ENCODE measurements at regions not wholly inside any gene's neighbourhood (a gene's known extent, or its start where the extent isn't known, plus 50 kb on each side); places are given as distances from the start of the nearest gene placed in this dataset.

DNA sequence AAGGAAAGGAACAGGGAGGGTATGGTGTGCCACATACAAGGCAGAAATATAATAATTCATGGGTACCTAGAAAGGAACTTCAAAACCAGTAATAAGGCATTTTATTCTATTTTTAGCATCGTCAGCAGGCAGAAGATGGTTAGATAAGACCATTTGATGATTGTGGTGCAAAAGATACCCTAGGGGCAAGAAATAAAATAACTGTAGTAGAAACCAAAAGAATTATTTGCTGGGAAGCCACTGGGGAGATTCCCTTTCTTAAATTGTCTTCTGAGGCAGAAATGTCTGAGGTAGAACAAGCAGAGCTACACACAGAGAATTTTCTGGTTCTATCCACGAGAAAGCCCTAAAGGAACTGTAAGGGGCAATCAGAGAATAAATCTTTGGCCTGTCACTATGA, 64.3 kb upstream of the PCGF5 start:
- H3K36me3 Mint-ChIP-seq (ENCODE audit: insufficient read depth in 2 of 2) = no peaks in the 10 kb centered on the region
- no peak for ATAC-seq (replicated peaks in 1 of 2)
- H3K9me3 Mint-ChIP-seq = no peaks in the 10 kb centered on the region
- H3K27ac Mint-ChIP-seq = no peak overlapping the region
- H3K4me1 Mint-ChIP-seq (ENCODE audit: low read depth) = peaks cover 9% of the 10 kb centered on the region
- no peak for DNase-seq
- no peaks in the 10 kb centered on the region for H3K27me3 Mint-ChIP-seq (ENCODE audit: low read depth)
- no peak overlapping the region for H3K4me3 Mint-ChIP-seq

DNA sequence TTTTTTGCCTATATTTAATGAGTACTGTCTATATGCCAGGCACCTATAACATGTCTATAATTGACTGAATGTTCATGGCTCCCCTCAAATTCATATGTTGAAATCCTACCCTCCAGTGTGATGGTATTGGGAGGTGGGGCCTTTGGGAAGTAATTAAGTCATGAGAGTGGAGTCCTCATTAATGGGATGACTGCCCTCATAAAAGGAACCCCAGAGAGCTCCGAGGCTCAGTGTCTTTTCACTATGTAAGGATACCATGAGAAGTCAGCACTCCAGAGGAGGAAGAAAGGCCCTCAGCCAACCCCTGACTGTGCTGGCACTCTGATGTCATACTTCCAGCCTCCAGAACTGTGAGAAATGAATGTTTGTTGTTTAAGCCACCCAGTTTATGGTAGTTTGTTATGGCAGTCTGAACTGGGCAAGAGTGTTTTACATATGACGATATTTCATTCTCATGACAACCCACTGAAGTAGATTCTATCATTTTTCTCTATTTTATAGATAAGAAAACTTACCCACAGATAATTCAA, 61.1 kb upstream of the PCGF5 start:
- ATAC-seq (replicated peaks in 1 of 2) (no peak), DNase-seq (no peak)
- H3K9me3 Mint-ChIP-seq = no peaks in the 10 kb centered on the region
- no peak overlapping the region for H3K27ac Mint-ChIP-seq
- H3K4me1 Mint-ChIP-seq (ENCODE audit: low read depth) = peaks cover 24% of the 10 kb centered on the region
- peaks cover 2 to 4% of the 10 kb centered on the region in 2 donors for H3K36me3 Mint-ChIP-seq (ENCODE audit: insufficient read depth in 2 of 2)
- H3K4me3 Mint-ChIP-seq = no peak overlapping the region
- H3K27me3 Mint-ChIP-seq (ENCODE audit: low read depth) = no peaks in the 10 kb centered on the region

DNA sequence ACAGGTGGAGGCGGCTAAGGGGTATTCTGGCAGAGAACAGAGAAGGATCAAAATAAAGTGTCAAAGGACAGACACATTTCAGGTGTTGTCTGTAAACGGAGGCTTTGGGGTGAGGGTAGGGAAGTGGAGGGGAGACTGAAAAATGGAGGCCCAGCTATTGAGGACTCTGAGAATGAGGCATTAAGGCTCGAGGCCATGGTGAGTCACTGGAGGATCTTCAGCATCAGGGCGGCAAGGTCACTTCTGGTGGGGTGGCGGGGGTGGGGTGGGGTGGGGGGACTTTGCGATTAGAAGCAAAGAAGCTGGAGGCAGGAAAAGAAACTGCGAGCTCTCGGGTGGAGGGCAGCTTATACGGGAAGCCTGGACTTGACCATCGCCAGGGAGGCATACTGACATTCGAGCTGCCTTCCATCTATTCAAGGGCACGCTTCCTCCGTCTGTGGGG, 58.4 kb upstream of the PCGF5 start:
- H3K4me3 Mint-ChIP-seq = peak overlapping the region; percentile 85 to 95
- peak; percentile 31 to 45 for DNase-seq
- ATAC-seq (replicated peaks in 1 of 2) = peak in 1 of 2 donors; percentile 27
- no peaks in the 10 kb centered on the region for H3K27me3 Mint-ChIP-seq (ENCODE audit: low read depth)
- H3K9me3 Mint-ChIP-seq = no peaks in the 10 kb centered on the region
- H3K27ac Mint-ChIP-seq = peak overlapping the region; percentile 88
- H3K4me1 Mint-ChIP-seq (ENCODE audit: low read depth) = peaks cover 39% of the 10 kb centered on the region
- H3K36me3 Mint-ChIP-seq (ENCODE audit: insufficient read depth in 2 of 2) = peaks cover 2 to 4% of the 10 kb centered on the region in 2 donors

DNA sequence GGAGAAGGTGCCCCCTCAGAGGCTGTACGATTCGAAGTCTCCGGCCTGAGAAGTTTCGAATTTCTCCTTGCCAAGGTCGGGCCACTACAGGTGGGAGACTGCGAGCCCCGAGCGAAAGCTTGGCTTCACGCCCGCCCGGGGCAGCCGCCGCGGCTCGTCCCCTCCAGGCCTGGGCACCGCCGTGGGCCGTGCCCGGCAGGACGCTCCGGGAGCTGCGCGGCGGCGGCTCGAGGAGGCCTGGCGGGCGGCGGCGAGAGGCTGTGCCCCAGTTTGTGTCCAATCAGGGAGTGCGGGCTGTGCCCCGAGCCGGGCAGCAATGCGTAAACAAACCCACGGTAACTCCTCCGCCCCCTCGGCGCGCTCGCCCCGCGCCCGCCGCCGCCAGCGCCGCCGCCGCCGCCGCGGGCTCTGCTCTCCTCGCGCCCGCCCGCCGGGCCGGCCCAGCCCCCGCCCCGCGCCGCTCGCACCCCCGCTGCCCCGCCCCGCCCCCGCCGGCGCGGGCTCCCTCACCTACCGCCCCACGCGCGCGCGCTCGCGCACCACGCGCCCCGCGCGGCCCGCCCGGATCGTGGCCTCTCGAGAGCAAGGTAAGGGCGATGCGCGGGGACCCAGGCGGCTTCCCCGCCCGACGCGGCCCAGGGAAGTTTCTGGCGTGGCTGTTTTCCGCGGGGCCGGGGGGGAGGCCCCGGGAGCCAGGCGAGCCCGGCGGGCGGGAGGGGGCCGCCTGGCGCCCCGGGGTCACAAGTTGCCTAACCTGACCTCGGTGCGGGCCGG, 57.8 kb upstream of the PCGF5 start:
- peaks cover 44% of the 10 kb centered on the region for H3K4me1 Mint-ChIP-seq (ENCODE audit: low read depth)
- DNase-seq (peak; percentile 78 to 80), ATAC-seq (replicated peaks in 1 of 2) (peak; percentile 62)
- H3K9me3 Mint-ChIP-seq = peaks cover 0 to 2% of the 10 kb centered on the region in 2 donors
- H3K27ac Mint-ChIP-seq = peak overlapping the region; percentile 88
- peaks cover 2 to 9% of the 10 kb centered on the region in 2 donors for H3K36me3 Mint-ChIP-seq (ENCODE audit: insufficient read depth in 2 of 2)
- no peaks in the 10 kb centered on the region for H3K27me3 Mint-ChIP-seq (ENCODE audit: low read depth)
- peak overlapping the region; percentile 85 to 95 for H3K4me3 Mint-ChIP-seq

DNA sequence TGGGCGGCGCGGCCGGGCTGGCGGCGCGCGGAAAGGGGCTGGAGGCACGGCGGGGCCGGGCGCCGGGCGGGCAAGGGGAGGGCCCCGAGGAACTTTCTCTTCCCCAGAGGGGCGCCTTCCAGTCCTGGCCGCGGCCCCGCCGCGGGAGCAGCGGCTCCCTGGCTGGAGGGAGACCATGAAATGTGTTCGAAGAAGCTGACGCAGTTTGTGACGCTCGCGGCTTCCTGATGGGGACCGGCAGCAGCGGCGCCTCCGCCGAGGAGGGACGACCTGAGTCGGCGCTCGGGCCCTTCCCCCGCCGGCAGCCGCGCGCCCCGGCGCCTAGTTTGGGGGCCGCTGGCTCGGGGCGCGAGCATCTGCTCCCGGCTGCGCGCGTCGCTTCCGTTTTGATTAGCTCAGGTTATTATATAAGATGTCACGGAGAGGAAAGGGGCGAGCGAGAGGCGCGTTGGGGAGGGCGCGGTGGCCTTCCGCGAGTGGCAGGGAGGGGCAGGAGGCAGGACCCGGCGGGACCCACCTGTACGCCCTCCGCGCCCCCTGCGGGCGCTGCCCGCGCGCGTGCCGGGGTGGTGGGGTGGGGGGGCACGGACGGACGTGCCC, 57.1 kb upstream of the PCGF5 start:
- ATAC-seq (replicated peaks in 1 of 2) (peak; percentile 55 to 56), DNase-seq (peak; percentile 76 to 78)
- H3K9me3 Mint-ChIP-seq = peaks cover 4 to 7% of the 10 kb centered on the region in 2 donors
- peak overlapping the region; percentile 93 to 94 for H3K4me3 Mint-ChIP-seq
- peaks cover 44% of the 10 kb centered on the region for H3K4me1 Mint-ChIP-seq (ENCODE audit: low read depth)
- H3K27me3 Mint-ChIP-seq (ENCODE audit: low read depth) = no peaks in the 10 kb centered on the region
- peaks cover 6 to 13% of the 10 kb centered on the region in 2 donors for H3K36me3 Mint-ChIP-seq (ENCODE audit: insufficient read depth in 2 of 2)
- peak overlapping the region; percentile 92 for H3K27ac Mint-ChIP-seq

DNA sequence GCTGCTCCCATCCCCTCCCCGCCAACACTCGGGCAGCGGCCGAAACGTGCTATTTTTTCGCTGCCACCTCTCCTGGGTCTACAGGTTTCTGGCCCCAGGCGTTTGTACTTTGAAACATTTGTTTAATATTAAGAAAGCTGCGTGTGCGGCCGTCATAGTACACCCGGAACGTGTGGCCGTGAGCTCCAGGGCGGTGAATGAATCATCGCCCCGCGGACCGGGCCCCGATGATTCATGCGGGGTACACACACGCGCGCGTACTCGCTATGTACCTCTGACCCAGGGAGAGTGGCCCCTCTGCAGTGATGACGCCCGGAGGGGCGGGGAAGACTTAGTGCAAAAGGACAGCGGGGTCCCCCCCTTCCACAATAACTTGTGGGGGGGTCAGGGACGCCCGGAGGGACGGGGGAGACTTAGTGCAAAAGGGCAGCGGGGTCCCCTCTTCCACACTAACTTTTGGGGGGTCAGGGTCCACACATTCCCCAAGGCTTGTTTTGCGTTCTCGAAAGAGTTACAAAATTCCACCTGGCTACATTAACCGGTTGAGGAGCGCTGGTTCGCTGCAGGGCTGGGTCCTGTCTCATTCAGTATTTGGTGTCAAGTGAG, 56.5 kb upstream of the PCGF5 start:
- H3K27me3 Mint-ChIP-seq (ENCODE audit: low read depth) = no peaks in the 10 kb centered on the region
- H3K36me3 Mint-ChIP-seq (ENCODE audit: insufficient read depth in 2 of 2) = peaks cover 7 to 13% of the 10 kb centered on the region in 2 donors
- H3K4me1 Mint-ChIP-seq (ENCODE audit: low read depth) = peaks cover 44% of the 10 kb centered on the region
- peak overlapping the region; percentile 90 for H3K27ac Mint-ChIP-seq
- peaks cover 5 to 7% of the 10 kb centered on the region in 2 donors for H3K9me3 Mint-ChIP-seq
- peak; percentile 81 to 84 for ATAC-seq (replicated peaks in 1 of 2)
- peak; percentile 82 to 89 for DNase-seq
- peak overlapping the region; percentile 93 to 94 for H3K4me3 Mint-ChIP-seq

DNA sequence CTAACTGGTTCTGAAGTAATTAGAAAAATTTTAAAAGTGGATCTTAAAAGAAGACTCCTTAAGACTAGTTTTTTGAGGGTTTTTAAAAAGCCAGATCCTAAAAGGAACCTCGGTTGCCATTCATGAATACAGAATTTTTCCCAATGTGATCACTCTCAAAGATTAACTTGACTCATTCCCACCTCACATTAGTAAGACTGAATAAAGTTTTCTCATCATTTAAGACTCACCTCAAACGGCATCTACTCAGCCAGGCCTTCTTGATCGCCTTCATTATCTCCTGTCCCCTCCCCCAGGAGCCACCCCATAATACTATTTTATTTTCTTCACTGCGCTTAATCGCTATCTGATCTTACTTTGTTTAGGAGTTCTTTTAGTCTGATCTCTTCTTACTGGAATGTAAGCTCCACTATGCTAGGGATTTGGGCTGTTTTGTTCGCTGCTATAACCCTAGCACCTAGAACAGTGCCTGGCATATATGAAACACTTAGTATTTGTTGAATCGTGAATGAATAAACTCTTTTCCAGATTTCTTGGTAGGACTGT, 55.9 kb upstream of the PCGF5 start:
- no peak for DNase-seq
- peak overlapping the region; percentile 72 for H3K27ac Mint-ChIP-seq
- peaks cover 7 to 13% of the 10 kb centered on the region in 2 donors for H3K36me3 Mint-ChIP-seq (ENCODE audit: insufficient read depth in 2 of 2)
- no peaks in the 10 kb centered on the region for H3K27me3 Mint-ChIP-seq (ENCODE audit: low read depth)
- peak overlapping the region; percentile 93 to 94 for H3K4me3 Mint-ChIP-seq
- peaks cover 44% of the 10 kb centered on the region for H3K4me1 Mint-ChIP-seq (ENCODE audit: low read depth)
- H3K9me3 Mint-ChIP-seq = peaks cover 5 to 7% of the 10 kb centered on the region in 2 donors
- no peak for ATAC-seq (replicated peaks in 1 of 2)

DNA sequence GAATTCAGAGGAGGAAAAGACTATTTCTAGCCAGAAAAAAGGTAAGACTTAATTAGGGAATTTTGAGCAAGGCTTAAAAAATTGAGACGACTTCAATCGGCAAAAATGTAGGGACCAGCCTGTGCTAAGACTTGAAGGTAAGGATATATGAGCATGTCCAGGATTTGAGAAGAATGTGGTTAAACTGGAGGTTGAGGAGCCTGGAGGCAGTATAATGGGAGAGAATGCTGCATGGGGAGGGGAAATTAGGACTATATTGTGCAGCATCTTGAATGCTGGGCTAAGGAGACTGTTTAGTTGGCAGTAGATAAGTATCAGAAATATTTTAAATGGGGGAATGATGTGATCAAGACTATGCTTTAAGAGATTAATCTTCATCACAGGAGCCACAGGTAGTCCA, 53.1 kb upstream of the PCGF5 start:
- peaks cover 9 to 13% of the 10 kb centered on the region in 2 donors for H3K36me3 Mint-ChIP-seq (ENCODE audit: insufficient read depth in 2 of 2)
- no peak for DNase-seq
- H3K4me1 Mint-ChIP-seq (ENCODE audit: low read depth) = peaks cover 48% of the 10 kb centered on the region
- no peak overlapping the region for H3K27ac Mint-ChIP-seq
- H3K9me3 Mint-ChIP-seq = peaks cover 7 to 11% of the 10 kb centered on the region in 2 donors
- ATAC-seq (replicated peaks in 1 of 2) = no peak
- H3K4me3 Mint-ChIP-seq = no peak overlapping the region
- H3K27me3 Mint-ChIP-seq (ENCODE audit: low read depth) = no peaks in the 10 kb centered on the region

DNA sequence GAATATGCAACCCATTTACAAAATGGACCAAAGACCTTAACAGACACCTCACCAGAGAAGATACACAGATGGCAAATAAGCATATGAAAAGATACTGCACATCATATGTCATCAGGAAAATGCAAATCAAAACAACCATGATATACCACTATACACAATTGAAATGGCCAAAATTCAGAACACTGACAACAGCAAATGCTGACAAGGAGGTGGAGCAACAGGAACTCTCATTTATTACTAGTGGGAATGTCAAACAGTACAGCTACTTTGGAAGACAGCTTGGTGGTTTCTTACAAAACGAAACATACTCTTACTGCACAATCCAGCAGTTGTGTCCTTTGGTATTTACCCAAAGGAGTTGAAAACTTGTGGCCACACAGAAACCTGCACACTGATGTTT, 50.0 kb upstream of the PCGF5 start:
- H3K27me3 Mint-ChIP-seq (ENCODE audit: low read depth) = no peaks in the 10 kb centered on the region
- no peak for DNase-seq
- peaks cover 32% of the 10 kb centered on the region for H3K4me1 Mint-ChIP-seq (ENCODE audit: low read depth)

More for the DNA sequence above, 50.0 kb upstream of the PCGF5 start:
- no peak overlapping the region for H3K27ac Mint-ChIP-seq
- ATAC-seq (replicated peaks in 1 of 2) = no peak
- peaks cover 12 to 17% of the 10 kb centered on the region in 2 donors for H3K36me3 Mint-ChIP-seq (ENCODE audit: insufficient read depth in 2 of 2)
- no peak overlapping the region for H3K4me3 Mint-ChIP-seq
- H3K9me3 Mint-ChIP-seq = peaks cover 9 to 11% of the 10 kb centered on the region in 2 donors

Measured in activated T-cell treated with anti-CD3 and anti-CD28 coated beads, Interleukin-2, amount 50 U/mL, for 72 hours (primary cell).